Neutrophil (primary cell): ENCODE measurements at regions not wholly inside any gene's neighbourhood (a gene's known extent, or its start where the extent isn't known, plus 50 kb on each side); places are given as distances from the start of the nearest gene placed in this dataset.

Source experiments
- H3K27ac ChIP-seq: fragments of 200-600 bp; sonication (generic); 2 replicates; pipeline ENCODE4 v1.5.1; 2016; ENCODE audit warnings: mild to moderate bottlenecking, moderate library complexity
- H3K27me3 ChIP-seq: fragments of 200-600 bp; sonication (generic); 2 replicates; pipeline ENCODE4 v1.6.0; 2016; ENCODE audit warnings: mild to moderate bottlenecking
- H3K36me3 ChIP-seq: fragments of 200-600 bp; sonication (generic); 2 replicates; pipeline ENCODE4 v1.5.1; 2017
- H3K4me1 ChIP-seq, 2 experiments: fragments of 200-600 bp in 1 of 2; sonication (generic) in 1 of 2; 1 replicate in 1 of 2; 2 replicates in 1 of 2; pipeline versions ENCODE4 v1.5.1 to v1.6.1; 2013 to 2016; ENCODE audit warnings: low read depth in 1 of 2, low read length in 1 of 2, mild to moderate bottlenecking in 1 of 2, moderate library complexity in 1 of 2; ENCODE audit not compliant: control insufficient read depth in 1 of 2, insufficient read depth in 1 of 2
- H3K4me3 ChIP-seq, 2 experiments: fragments of 200-600 bp in 1 of 2; sonication (generic) in 1 of 2; 1 replicate in 1 of 2; 2 replicates in 1 of 2; pipeline ENCODE4 v1.5.1; 2013 to 2016; ENCODE audit warnings: low read depth in 1 of 2, low read length in 1 of 2, mild to moderate bottlenecking in 1 of 2, moderate library complexity in 1 of 2
- H3K9me3 ChIP-seq: fragments of 200-600 bp; sonication (generic); 2 replicates; pipeline ENCODE4 v1.5.1; 2016
- CTCF ChIP-seq: fragments of 200-600 bp; sonication (generic); IDR thresholded peaks from 2 replicates; pipeline ENCODE4 v1.5.1; 2016; ENCODE audit warnings: antibody characterized with exemption

DNA sequence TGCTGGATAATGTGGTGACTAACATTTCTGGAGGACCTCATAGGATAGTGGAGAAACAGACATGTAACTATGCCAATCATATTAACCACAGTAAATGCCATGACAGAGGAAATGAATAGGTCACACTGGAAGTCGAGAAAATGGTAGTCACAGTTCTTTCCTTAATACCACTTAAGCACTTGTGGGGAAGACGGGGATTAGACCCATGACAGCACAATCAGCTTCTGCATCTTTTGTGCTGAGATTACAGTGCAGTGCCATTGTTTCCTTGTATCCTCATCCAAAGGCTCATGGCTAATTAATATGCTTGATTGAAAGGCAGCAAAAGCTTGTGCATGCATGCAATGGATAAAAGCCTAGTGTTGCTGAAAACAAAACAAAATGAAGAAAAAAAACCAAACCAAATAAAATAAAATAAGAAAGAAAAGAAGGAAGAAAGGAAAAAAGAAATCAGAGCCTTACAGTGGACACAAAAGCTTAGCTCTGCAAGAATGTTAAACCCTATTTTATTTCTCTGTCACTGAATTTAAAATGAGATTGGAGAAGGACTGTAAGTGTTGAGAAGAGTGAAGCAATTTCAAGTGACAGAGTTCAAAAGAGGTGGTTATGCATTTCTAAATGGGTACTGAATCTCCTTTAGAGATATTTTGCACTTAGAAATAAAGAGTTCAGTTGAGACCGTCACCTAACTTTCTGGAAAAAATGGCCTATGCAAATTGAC is 1011.9 kb downstream of the CDH8 start:
- no peaks in the 10 kb centered on the region for H3K27me3 ChIP-seq
- no peak for TF ChIP-seq CTCF
- no peaks in the 10 kb centered on the region for H3K4me1 ChIP-seq
- H3K9me3 ChIP-seq = no peaks in the 10 kb centered on the region
- no peak overlapping the region for H3K27ac ChIP-seq
- H3K4me3 ChIP-seq = no peak overlapping the region
- no peaks in the 10 kb centered on the region for H3K36me3 ChIP-seq

GRCh38 chr16:61014869-61015268 is 1021.4 kb downstream of the CDH8 start:
- Histone ChIP-seq H3K27me3 (no peaks in the 10 kb centered on the region), H3K4me3 (no peak overlapping the region), H3K9me3 (no peaks in the 10 kb centered on the region), H3K36me3 (no peaks in the 10 kb centered on the region), H3K27ac (no peak overlapping the region), H3K4me1 (no peaks in the 10 kb centered on the region)
- TF ChIP-seq CTCF = no peak

- H3K36me3 ChIP-seq = no peaks in the 10 kb centered on the region
- H3K4me3 ChIP-seq = no peak overlapping the region
- no peak for TF ChIP-seq CTCF
- no peaks in the 10 kb centered on the region for H3K27me3 ChIP-seq
- no peaks in the 10 kb centered on the region for H3K9me3 ChIP-seq
- no peak overlapping the region for H3K27ac ChIP-seq
- no peaks in the 10 kb centered on the region for H3K4me1 ChIP-seq
Measured at GRCh38 chr16:61007694-61008093, 1028.5 kb downstream of the CDH8 start.

GRCh38 chr16:61005952-61006351 is 1030.3 kb downstream of the CDH8 start:
- Histone ChIP-seq H3K4me3 (no peak overlapping the region), H3K4me1 (no peaks in the 10 kb centered on the region), H3K36me3 (no peaks in the 10 kb centered on the region), H3K27ac (no peak overlapping the region), H3K9me3 (no peaks in the 10 kb centered on the region), H3K27me3 (no peaks in the 10 kb centered on the region)
- no peak for TF ChIP-seq CTCF

DNA sequence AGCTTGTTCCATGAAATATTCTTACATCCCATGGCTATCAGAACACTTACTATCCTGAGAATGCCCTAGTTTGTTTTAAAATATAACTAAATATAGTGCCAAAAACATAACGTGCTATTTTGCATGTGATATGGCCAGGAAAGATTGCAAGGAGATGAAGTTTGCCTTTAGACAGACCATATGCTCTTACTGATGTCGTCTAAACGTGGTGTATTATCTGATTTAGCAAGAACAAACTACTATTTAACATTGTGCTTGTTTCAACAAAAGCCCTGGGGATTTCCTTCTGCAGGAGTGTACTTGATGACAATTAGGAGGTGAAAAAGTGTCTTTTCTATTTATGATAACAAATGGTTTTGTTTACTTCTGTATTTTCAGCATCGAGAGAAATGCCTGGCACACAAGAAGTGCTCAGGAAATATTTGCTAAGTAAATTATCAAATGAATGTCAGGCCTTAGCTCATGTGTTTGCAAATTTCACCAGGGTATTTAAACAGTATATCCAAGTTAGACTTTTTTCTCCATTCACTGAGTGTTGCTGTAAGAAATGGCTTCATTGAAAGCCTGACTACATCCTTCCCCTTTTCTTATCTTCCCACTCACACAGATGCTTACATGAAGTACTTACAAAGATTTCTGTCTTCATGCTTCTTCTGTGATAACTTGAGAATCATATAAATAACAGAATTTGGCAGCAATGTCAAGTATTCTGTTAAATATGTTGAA is 1033.6 kb downstream of the CDH8 start:
- H3K4me1 ChIP-seq = no peaks in the 10 kb centered on the region
- no peaks in the 10 kb centered on the region for H3K9me3 ChIP-seq
- no peak for TF ChIP-seq CTCF
- H3K4me3 ChIP-seq = no peak overlapping the region
- no peaks in the 10 kb centered on the region for H3K27me3 ChIP-seq
- no peak overlapping the region for H3K27ac ChIP-seq
- no peaks in the 10 kb centered on the region for H3K36me3 ChIP-seq
